H9 (cell line): ENCODE measurements at regions not wholly inside any gene's neighbourhood (a gene's known extent, or its start where the extent isn't known, plus 50 kb on each side); places are given as distances from the start of the nearest gene placed in this dataset.

Experiments used
- DNase-seq: peaks from one replicate; pipeline ENCODE4 v3.0.0-alpha.2; 2017
- H2AFZ ChIP-seq: one replicate; pipeline ENCODE4 v1.6.1; 2013; ENCODE audit warnings: mild to moderate bottlenecking, low read length, control low read depth, moderate library complexity
- H2AK5ac ChIP-seq: 2 replicates; pipeline ENCODE4 v1.6.1; 2013; ENCODE audit warnings: low read length, control low read depth, mixed read lengths; ENCODE audit not compliant: insufficient read length
- H2BK120ac ChIP-seq: one replicate; pipeline ENCODE4 v1.6.1; 2013; ENCODE audit warnings: low read depth, mild to moderate bottlenecking, low read length, control low read depth, inconsistent platforms; ENCODE audit not compliant: poor library complexity, severe bottlenecking
- H2BK12ac ChIP-seq: 2 replicates; pipeline ENCODE4 v1.6.1; 2013; ENCODE audit warnings: low read length, control low read depth, mixed read lengths, low read depth; ENCODE audit not compliant: insufficient read length
- H2BK15ac ChIP-seq: 2 replicates; pipeline ENCODE4 v1.6.1; 2013; ENCODE audit warnings: low read depth, low read length, control low read depth
- H2BK20ac ChIP-seq: one replicate; pipeline ENCODE4 v1.6.1; 2013; ENCODE audit warnings: low read depth, mild to moderate bottlenecking, low read length, control low read depth, inconsistent platforms; ENCODE audit not compliant: poor library complexity, severe bottlenecking
- H2BK5ac ChIP-seq: 2 replicates; pipeline ENCODE4 v1.6.1; 2013; ENCODE audit warnings: low read length, control low read depth, mixed read lengths; ENCODE audit not compliant: insufficient read length
- H3K14ac ChIP-seq: 2 replicates; pipeline ENCODE4 v1.6.1; 2013; ENCODE audit warnings: low read length, control low read depth; ENCODE audit not compliant: insufficient read depth
- H3K18ac ChIP-seq: 2 replicates; pipeline ENCODE4 v1.6.1; 2013; ENCODE audit warnings: low read depth, mild to moderate bottlenecking, mixed read lengths, low read length, control low read depth; ENCODE audit not compliant: insufficient read length
- H3K23ac ChIP-seq: 2 replicates; pipeline ENCODE4 v1.6.1; 2013; ENCODE audit warnings: low read length, control low read depth, mixed read lengths, low read depth; ENCODE audit not compliant: insufficient read length
- H3K23me2 ChIP-seq: 2 replicates; pipeline ENCODE4 v1.6.1; 2013; ENCODE audit warnings: low read depth, mild to moderate bottlenecking, mixed read lengths, low read length, control low read depth; ENCODE audit not compliant: insufficient read length, poor library complexity, severe bottlenecking
- H3K27ac ChIP-seq: 2 replicates; pipeline ENCODE4 v1.5.1; 2013; ENCODE audit warnings: low read length, control low read depth, mixed read lengths, low read depth; ENCODE audit not compliant: insufficient read length
- H3K27me3 ChIP-seq: 2 replicates; pipeline ENCODE4 v1.6.1; 2013; ENCODE audit warnings: low read length, control low read depth, inconsistent platforms; ENCODE audit not compliant: insufficient read depth
- H3K4ac ChIP-seq: 2 replicates; pipeline ENCODE4 v1.6.1; 2013; ENCODE audit warnings: low read depth, mild to moderate bottlenecking, control low read depth, inconsistent platforms, low read length, moderate library complexity
- H3K4me1 ChIP-seq: 2 replicates; pipeline ENCODE4 v1.6.1; 2013; ENCODE audit warnings: low read length, control low read depth, inconsistent platforms; ENCODE audit not compliant: insufficient read depth
- H3K4me2 ChIP-seq: 2 replicates; pipeline ENCODE4 v1.6.1; 2013; ENCODE audit warnings: low read length, control low read depth, mixed read lengths; ENCODE audit not compliant: insufficient read length, insufficient read depth
- H3K56ac ChIP-seq: 2 replicates; pipeline ENCODE4 v1.6.1; 2013; ENCODE audit warnings: low read depth, mild to moderate bottlenecking, mixed read lengths, low read length, control low read depth; ENCODE audit not compliant: insufficient read length
- H3K79me1 ChIP-seq: 2 replicates; pipeline ENCODE4 v1.6.1; 2013; ENCODE audit warnings: low read depth, mild to moderate bottlenecking, moderate library complexity, low read length, control low read depth, inconsistent platforms; ENCODE audit not compliant: insufficient read depth, poor library complexity, severe bottlenecking
- H3K79me2 ChIP-seq: 2 replicates; pipeline ENCODE4 v1.6.1; 2013; ENCODE audit warnings: low read length, control low read depth, inconsistent platforms; ENCODE audit not compliant: insufficient read depth
- H3K9ac ChIP-seq: 2 replicates; pipeline ENCODE4 v1.6.1; 2013; ENCODE audit warnings: low read length, control low read depth, mixed read lengths; ENCODE audit not compliant: insufficient read length; ENCODE audit errors: extremely low read depth
- H3K9me3 ChIP-seq: one replicate; pipeline ENCODE4 v1.6.1; 2013; ENCODE audit warnings: low read depth, low read length, inconsistent platforms; ENCODE audit not compliant: control insufficient read depth
- H3T11ph ChIP-seq: one replicate; pipeline ENCODE4 v1.6.1; 2013; ENCODE audit warnings: mild to moderate bottlenecking, low read length, control low read depth, inconsistent platforms
- H4K20me1 ChIP-seq: one replicate; pipeline ENCODE4 v1.6.1; 2013; ENCODE audit not compliant: control insufficient read depth, insufficient read length, insufficient read depth
- H4K5ac ChIP-seq: 2 replicates; pipeline ENCODE4 v1.6.1; 2013; ENCODE audit warnings: low read depth, mild to moderate bottlenecking, mixed read lengths, low read length, control low read depth; ENCODE audit not compliant: insufficient read length
- H4K8ac ChIP-seq: replicated peaks from 2 replicates; pipeline ENCODE4 v1.6.1; 2013; ENCODE audit warnings: low read length, control low read depth, mixed read lengths, low read depth; ENCODE audit not compliant: insufficient read length
- H4K91ac ChIP-seq: 2 replicates; pipeline ENCODE4 v1.6.1; 2013; ENCODE audit warnings: low read depth, mild to moderate bottlenecking, moderate library complexity, mixed read lengths, low read length, control low read depth; ENCODE audit not compliant: insufficient read length
- H3K27ac Mint-ChIP-seq, 3 experiments: 2 replicates in 2 of 3; 3 replicates in 1 of 3; pipeline ENCODE4 v1.8.0; 2020 to 2021; ENCODE audit warnings: mixed read lengths in 3 of 3, mild to moderate bottlenecking in 1 of 3, moderate library complexity in 1 of 3
- H3K27me3 Mint-ChIP-seq: 2 replicates; pipeline ENCODE4 v1.8.0; 2021; ENCODE audit warnings: low read depth, mild to moderate bottlenecking, moderate library complexity, mixed read lengths
- H3K36me3 Mint-ChIP-seq, 3 experiments: 2 replicates in 2 of 3; 3 replicates in 1 of 3; pipeline ENCODE4 v1.8.0; 2020 to 2021; ENCODE audit warnings: low read depth in 3 of 3, mixed read lengths in 3 of 3; ENCODE audit not compliant: insufficient read depth in 1 of 3
- H3K4me1 Mint-ChIP-seq, 2 experiments: 2 replicates each; pipeline ENCODE4 v1.8.0; 2020; ENCODE audit warnings: mixed read lengths in 2 of 2
- H3K4me3 Mint-ChIP-seq, 2 experiments: 2 replicates in 1 of 2; 3 replicates in 1 of 2; pipeline ENCODE4 v1.8.0; 2020 to 2021; ENCODE audit warnings: mild to moderate bottlenecking in 2 of 2, mixed read lengths in 2 of 2, moderate library complexity in 1 of 2
- H3K9me3 Mint-ChIP-seq, 2 experiments: 2 replicates in 1 of 2; 3 replicates in 1 of 2; pipeline ENCODE4 v1.8.0; 2020; ENCODE audit warnings: mild to moderate bottlenecking in 2 of 2, mixed read lengths in 2 of 2, moderate library complexity in 1 of 2
- WGBS: extraction: QIAGEN DNeasy Blood & Tissue Kit; methylation state at CpG from one replicate; pipeline ENCODE4 v1.1.7; 2013; ENCODE audit warnings: missing lambda C conversion rate, low lambda C conversion rate, mixed read lengths; ENCODE audit not compliant: insufficient read length; ENCODE audit errors: extremely low coverage; 5-methylcytosine and 5-hydroxymethylcytosine counted together
- TF ChIP-seq, protein P1 (sequence below): fragments of 200-600 bp; sonication (generic); conservative IDR thresholded peaks from 3 replicates; pipeline ENCODE4 v1.8.0; 2021; ENCODE audit warnings: antibody characterized with exemption, mild to moderate bottlenecking

DNA sequence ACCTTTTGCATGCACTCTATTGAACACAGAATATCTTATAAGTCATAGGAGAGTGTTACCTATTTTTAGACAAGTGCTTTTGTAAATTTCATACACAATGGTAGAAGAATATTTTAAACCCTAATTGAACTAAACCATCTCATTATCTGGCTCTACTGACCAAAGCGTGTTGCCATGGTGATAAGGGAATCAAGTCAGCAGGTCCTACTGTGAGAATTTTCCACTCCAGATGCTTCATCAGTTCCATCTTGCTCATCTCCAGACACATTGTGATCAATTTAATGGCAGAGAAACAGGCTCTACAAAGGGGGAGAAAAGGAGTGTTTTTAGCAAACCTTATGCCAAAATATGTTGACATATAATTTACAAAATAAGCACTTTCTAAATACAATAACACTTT, 621.9 kb upstream of the GHITM start:
- Mint-ChIP-seq H3K4me1 (no peaks in the 10 kb centered on the region), H3K36me3 (no peaks in the 10 kb centered on the region), H3K4me3 (no peak overlapping the region), H3K9me3 (no peaks in the 10 kb centered on the region), H3K27me3 (no peaks in the 10 kb centered on the region), H3K27ac (no peak overlapping the region)
- Histone ChIP-seq H4K91ac (no peak overlapping the region), H2BK15ac (no peak overlapping the region), H3K23me2 (no peaks in the 10 kb centered on the region), H3K27me3 (no peaks in the 10 kb centered on the region), H3K23ac (no peak overlapping the region), H3K79me1 (no peaks in the 10 kb centered on the region), H4K20me1 (no peaks in the 10 kb centered on the region), H3K56ac (no peak overlapping the region), H2BK5ac (no peak overlapping the region), H3K79me2 (no peaks in the 10 kb centered on the region), H2BK20ac (no peak overlapping the region), H3K18ac (no peak overlapping the region), H3K14ac (no peak overlapping the region), H4K8ac (no peak overlapping the region), H3K27ac (no peak overlapping the region), H2BK120ac (no peak overlapping the region), H3K9ac (no peak overlapping the region), H3K9me3 (no peaks in the 10 kb centered on the region), H3K4me1 (no peaks in the 10 kb centered on the region), H3K4ac (no peak overlapping the region), H2BK12ac (no peak overlapping the region), H2AK5ac (no peak overlapping the region), H4K5ac (no peak overlapping the region), H3T11ph (no peak overlapping the region), H3K4me2 (no peak overlapping the region), H2AFZ (no peak overlapping the region)
- WGBS: no CpG with 5 or more reads among the region's 1 CpG
- no peak for DNase-seq
- TF ChIP-seq, protein P1, sequence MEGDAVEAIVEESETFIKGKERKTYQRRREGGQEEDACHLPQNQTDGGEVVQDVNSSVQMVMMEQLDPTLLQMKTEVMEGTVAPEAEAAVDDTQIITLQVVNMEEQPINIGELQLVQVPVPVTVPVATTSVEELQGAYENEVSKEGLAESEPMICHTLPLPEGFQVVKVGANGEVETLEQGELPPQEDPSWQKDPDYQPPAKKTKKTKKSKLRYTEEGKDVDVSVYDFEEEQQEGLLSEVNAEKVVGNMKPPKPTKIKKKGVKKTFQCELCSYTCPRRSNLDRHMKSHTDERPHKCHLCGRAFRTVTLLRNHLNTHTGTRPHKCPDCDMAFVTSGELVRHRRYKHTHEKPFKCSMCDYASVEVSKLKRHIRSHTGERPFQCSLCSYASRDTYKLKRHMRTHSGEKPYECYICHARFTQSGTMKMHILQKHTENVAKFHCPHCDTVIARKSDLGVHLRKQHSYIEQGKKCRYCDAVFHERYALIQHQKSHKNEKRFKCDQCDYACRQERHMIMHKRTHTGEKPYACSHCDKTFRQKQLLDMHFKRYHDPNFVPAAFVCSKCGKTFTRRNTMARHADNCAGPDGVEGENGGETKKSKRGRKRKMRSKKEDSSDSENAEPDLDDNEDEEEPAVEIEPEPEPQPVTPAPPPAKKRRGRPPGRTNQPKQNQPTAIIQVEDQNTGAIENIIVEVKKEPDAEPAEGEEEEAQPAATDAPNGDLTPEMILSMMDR: no peak
